Activated T-cell treated with anti-CD3 and anti-CD28 coated beads for 48 hours (primary cell): ENCODE measurements at regions not wholly inside any gene's neighbourhood (a gene's known extent, or its start where the extent isn't known, plus 50 kb on each side); places are given as distances from the start of the nearest gene placed in this dataset.

Experiments used
- DNase-seq: peaks from one replicate; pipeline ENCODE4 v3.0.0-alpha.2; 2020; ENCODE audit warnings: low read depth

DNA sequence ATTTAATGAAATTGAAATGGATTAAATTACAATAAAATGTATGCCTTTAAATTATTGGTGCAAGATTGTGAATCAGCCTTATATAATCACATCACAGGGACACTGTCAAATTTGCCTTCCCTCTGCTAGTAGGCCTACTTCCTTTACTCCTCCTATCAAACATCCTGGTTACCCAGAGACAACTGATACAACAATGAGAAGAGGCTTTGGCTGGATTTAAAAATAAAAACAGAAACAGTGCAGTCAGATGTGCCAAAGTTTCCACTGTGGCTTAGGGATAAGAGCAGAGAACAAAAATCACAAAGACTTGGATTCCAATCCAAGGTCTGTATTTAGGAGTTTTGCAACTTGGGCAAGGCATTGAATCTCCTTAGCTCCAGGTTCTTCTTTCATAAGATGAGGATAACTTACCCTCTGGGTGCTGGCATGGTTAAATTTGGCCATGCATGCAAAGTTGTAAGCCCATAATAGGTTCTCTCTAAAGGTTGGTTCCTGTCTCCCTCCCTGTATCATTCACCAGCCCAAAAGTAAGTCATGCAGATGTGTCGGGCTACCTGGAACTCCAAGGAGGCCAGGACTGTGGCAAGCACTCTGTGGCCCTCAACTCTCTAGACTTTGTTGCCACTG lies 99.3 kb upstream of the LRATD1 start:
- no peak for DNase-seq

DNA sequence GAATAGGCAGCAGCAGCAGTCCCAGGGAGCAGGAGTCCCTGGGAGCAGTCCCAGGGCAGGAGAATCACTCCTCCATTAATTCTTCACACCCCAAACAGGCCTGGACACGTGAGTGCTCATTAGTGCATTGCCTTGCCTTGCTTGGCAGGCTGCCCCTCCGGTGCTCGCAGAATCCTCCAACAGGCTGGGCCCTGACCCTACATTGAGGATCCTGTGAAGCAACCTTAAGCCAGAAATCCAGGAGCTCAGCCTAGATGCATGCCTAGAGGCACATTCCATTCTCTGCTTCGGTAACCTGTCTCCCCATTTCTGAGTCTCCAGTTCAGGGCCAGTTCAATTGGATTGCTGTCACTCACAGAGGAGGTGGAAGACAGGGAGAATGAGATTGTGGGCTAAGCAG lies 97.4 kb upstream of the LRATD1 start:
- no peak for DNase-seq

DNA sequence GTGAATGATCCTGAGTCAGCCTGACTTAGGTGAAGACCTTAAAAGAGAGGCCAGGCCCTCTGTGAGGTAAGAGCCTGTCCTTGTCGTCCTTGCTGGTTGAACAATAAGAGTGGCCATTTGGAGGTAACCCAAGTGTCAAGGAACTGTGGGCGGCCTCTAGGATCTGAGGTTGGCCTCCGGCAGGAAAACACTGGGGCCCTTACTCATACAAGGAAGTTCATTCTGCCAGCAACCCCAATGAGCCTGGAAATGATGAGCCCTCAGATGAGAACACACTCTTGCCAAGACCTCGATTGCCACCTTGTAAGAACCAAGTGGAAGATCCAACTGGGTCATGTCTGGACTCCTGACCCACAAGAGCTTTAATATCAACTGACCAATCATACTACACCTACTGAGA lies 95.5 kb upstream of the LRATD1 start:
- no peak for DNase-seq

DNA sequence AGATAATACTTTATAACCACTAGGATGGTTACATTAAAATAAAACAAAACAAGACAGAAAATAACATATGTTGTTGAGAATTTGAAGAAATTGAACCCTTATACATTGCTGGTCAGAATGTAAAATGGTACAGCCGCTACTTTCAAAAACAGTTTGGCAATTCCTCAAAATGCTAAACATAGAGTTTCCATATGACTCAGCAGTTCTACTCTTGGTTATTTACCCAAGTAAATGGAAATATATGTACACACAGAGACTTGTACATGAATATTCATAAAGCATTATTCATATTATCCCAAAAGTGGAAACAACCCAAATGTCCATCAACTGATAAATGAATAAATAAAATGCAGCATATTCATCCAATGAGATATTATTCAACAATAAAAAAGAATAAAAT lies 92.5 kb upstream of the LRATD1 start:
- no peak for DNase-seq

DNA sequence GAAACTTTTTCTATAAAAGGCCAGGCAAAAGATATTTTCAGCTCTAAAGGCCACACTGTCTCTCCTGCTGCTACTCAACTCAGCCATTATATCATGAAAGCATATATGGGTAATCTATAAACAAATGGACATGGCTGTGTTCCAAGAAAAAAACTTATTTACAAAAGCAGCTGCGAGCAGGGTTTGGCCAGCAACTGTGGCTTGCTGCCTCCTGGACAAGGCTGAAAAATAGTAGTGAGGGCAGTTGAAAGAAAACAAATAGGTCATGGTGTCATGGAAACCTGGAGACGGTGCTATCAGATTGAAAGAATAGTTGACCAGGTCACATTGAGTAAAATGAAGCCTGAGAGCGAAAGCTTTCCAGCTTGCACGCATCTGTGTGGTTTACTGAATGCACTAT lies 89.2 kb upstream of the LRATD1 start:
- DNase-seq = no peak

DNA sequence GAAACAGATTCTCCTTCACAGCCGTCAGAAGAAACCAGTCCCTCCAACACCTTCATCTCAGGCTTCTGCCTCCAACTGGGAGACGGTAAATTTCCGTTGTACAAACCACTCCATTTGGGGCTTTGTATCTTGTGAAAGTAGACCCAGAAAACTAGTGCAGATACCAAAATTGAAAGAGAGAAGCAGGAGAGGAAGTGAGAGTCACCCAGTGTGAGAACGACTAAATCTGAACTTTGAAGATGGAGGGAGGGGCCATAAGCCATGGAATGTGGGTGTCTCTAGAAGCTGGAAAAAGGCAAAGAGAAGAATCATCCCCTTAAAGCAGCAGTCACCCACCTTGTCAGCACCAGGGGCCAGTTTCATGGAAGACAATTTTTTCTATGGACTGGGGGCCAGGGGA lies 88.3 kb upstream of the LRATD1 start:
- no peak for DNase-seq

DNA sequence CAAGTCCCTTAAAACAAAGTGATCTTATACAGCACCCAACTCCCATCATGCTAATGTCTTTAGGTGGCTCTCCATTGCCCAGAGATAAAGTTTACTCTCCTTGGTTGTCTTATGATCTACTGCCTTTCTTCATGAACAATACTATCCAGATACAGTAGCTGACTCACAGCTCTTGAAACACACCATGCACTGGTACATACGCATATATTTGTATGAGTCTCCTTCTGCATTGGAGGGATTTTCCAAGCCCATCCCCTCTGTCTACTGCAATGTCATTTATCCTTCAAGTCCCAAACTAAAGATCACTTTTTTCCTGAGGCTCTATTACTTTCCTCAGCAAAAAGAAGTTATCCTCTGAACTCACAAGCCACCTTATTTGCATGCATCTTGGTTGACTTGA lies 84.7 kb upstream of the LRATD1 start:
- DNase-seq = no peak

DNA sequence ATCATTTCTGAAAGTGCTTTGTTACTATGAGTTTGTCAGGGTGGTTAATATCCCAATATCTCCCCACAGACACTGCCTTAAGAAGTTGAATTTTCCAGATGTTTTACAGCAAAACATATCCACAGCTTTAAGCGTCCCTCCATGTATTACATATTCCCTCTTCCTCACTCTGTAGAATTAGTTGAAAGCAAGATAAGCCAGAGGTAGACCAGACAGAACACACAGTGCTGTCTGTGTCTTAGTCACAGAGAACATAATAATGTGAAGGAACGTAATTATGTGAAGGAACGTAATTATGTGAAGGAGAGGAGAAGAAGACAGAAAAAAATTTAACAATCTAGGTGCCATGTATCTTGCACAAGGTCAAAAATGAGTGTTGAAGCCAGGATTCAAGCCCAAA lies 81.9 kb upstream of the LRATD1 start:
- DNase-seq = no peak

DNA sequence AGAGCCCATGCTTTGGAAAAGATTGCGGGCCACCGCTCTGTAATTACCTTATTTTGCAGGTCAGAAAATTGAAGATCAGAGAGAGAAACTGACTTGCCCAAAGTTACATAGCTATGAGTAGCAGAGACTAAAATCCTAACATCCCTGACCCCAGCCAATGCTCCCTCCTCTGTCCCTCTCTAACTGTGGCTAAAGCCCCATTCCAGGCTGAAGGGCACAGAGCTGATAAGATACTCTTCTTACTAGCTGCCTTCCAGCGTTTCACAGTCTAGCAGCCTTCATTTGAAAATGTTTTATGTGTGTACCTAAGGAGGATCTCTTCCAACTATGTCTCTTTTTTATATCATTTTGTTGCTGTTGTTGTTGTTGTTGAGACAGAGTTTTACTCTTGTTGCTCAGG lies 81.4 kb upstream of the LRATD1 start:
- no peak for DNase-seq

DNA sequence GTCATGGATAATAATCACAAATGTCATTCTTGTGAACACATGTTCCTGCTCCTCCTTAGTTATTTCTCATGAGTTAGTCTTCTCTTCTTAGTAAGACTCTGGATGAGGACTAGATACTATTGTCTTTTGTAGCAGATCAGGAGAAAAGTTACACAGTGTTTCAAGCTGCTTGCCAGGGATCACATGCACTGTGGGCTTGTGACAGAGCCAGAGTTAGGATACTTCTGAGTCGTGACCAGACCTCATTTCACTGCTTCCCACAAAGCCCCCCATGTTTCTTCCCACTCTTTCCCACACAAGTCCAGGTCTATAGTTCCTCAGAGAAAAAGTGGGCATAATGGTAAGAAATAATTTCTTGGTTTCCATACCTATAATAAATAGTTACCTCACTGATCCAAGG lies 80.2 kb upstream of the LRATD1 start:
- DNase-seq = no peak

DNA sequence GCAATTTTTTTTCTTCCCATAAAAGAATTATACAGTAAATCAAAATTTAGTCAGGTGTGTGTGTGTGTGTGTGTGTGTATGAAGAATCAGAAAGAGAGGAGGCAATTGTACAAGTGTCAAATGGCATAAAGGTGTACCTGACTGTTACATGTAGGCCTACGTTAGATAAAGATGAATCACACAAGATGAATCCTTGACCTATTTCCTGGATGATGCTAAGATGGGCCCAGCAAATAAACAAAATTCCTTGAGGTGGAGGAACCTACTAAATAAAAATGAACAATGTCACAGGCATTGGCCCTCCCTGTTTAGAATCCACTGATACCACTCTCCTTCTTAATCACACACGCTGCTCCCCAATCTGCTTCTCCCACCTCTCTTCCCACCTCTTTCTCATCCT lies 79.7 kb upstream of the LRATD1 start:
- DNase-seq = no peak

DNA sequence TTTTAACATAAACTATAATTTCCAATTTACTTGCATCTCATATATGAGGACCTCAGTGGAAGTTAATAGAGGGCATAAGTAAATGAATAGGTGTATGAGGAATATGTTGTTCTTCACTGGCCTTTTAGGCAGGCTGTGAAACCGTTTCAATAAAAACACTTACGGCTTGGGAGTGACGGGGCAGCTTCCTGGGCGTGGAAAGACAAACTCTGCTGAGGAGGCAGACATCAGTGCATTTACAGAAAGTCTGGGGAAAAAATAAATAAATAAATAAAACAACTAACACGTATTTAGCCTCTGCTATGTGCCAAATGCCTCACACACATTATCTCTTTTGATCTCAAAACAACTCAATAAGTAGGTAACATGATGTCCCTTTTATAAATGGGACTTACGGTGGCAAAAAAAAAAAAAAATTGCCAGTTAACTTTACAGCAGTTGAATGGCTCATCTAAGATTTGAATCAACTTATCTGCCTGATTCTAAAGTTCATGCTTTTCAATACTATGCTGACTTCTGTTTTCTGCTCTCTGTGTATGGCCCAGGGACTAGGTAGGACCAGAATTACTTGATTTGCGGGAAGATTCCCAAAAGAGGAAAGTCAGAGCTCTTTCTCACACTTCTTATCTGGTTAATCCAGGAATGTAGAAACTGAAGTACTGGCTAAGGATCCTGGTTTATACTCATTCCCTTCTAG lies 77.5 kb upstream of the LRATD1 start:
- no peak for DNase-seq

DNA sequence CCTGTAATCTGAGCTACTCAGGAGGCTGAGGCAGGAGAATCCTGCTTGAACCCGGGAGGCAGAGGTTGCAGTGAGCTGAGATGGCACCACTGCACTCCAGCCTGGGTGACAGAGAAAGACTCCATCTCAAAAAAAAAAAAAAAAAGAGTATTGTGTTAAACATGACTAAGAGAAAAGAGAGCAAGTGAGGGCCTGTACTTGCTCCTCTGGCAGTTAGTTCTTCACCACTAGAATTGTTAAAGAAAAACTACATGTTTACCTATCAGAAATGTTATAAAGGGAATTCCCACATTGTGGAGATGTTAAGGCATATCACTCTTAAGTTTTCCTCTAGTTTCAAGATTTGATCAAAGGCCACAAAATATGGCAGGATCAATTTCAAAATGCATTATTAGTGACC lies 75.4 kb upstream of the LRATD1 start:
- DNase-seq = no peak

DNA sequence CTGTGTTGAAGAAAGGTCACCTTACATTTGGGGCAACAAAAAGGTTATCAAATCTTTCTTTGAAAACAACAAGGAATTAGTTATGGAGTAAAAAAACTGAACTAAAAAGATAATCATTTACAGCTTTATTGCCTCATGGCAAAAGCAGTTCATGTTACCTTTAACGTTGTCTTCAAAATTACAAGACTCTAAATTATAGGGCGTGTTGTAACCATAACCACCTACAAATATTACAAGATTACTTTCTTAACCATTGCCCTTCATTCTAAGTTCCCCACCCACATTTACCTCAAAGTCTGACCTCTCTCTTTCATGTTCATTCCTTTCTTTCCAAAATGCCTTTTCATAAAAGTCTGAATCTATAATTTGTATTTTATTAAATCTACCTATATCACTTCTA lies 74.6 kb upstream of the LRATD1 start:
- DNase-seq = no peak

DNA sequence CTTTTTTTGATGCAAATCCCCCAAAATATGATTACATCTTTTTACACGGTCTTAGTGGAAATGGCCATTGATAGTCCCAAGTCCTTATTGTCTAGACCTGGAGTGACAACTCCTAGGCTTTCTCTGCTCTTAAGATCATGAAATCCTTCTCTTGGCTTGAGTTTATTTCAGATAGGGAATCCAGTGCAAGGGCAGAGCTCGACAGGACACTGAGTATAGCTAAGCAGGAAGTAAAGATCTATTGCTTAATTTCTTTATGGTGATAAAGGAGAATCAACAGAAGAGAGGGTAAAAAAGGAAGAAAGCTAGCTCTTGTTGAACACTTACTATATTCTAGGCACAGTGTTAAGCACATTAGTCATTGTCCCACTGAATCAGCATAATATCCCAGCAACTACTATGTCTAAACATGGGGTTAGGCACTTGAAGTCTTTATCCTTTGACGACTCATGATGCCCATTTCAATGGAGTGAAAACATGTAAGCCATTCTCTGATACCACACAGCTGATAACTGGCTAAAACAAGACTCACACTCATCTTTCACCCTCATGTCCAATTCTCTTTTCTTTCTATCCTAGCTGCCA lies 74.1 kb upstream of the LRATD1 start:
- no peak for DNase-seq

DNA sequence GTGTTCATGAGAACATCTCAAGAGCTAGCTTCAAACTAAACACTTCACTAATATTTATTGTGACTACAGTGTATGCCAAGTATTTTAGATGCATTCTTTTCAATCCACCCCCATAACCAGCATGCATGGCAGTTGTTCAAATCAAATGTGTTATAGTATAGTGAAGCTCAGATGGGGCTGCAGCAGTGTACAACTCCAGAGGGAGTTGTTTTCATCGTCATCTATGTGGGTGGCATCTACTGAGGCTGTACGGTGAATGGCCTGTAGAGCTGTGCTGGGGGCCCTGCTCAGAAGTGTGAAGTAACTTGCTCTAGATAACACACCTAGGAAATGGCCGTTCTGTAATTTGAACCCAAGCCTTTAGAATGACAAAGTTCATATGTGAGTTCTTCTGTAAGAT lies 71.8 kb upstream of the LRATD1 start:
- DNase-seq = no peak

DNA sequence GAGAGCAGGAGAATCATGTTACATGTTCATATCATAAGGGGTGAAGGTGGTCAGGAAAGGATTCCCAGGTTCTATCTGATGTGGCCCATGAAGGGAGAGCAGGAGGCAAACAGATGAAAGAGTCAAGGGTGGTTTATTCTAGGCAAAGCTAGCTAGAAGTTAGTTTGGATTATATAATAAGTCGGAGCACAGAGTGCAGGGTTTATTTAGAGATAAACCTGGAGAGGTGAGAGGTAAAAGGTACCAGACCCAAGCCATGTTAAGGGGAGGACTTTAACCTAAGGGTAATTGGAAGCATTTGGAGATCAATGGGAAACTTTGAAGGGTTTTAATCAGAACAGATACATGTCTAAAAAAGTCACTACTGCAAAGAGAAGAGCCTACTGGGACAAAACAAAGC lies 69.2 kb upstream of the LRATD1 start:
- DNase-seq = no peak

DNA sequence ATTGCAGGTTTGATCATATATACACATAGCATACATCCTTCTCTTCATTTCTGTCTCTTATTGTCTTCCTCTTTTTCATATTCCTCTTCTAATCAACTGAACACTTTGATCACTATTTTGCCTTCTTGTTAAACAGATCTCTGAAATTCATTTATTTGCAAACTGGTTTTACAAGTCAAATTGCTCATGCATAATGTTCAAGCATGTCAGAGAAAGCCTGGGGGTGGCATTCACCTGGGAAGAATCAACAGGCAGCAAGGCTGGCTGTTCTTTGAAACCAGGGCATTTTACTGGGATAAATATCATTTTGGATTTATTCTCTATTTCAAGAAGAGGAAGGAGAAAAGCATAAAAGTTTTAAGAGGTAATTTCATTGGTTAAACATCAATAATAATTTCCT lies 66.9 kb upstream of the LRATD1 start:
- no peak for DNase-seq

DNA sequence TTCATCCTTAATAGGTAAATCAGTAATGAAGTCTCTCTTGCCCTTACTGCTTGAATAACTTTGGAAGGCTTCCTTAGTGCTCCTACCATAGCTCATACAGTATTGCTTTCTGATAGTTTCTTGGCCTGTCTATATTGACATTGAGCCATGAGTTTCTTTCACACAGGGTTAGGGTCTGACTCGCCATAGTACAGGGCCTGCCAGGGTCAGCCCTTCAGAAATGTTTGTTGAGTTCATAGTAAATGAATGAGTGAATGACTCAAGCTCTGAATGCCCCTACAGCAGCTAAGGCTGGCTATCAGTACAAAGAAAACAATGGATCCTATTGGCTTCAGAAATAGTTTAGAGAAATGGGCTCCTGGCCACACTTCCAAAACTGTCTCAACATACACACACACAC lies 65.0 kb upstream of the LRATD1 start:
- no peak for DNase-seq

DNA sequence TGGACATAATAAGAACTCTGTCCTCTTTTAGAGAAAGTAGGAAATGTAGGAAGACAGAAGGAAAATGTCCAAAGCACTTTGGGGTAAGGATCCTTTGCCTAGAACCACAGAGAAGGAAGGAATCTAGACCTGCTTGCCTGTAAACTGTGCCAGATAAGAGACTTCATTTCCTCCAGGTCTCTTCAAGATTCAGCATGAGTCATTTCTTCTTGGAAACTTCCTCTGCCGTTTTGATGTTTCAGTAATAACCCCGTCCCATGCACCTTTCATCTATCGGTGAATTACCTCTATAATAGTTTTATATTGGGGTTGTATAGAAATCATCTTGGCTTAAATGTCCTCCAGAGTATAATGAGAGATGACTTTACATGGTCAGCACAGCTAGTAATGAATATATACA lies 63.2 kb upstream of the LRATD1 start:
- no peak for DNase-seq

DNA sequence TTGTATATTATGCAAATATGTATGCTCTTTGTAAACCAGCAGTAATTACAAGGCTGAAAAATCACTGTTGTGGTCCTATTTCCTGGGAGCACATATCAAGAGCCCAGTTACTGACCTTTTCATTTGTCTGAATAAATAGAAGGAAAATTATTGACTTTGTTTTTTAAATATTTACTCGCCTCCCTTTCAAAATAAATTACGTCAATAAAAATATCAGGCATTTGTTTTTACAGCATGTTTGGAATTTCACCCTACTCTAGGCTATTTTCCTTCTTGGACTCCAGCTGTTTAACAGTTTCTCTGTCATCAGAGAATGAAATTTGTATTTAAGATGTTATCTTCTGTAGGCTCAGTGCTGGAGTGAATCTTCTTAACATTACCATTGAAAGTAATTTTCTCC lies 59.9 kb upstream of the LRATD1 start:
- DNase-seq = no peak

DNA sequence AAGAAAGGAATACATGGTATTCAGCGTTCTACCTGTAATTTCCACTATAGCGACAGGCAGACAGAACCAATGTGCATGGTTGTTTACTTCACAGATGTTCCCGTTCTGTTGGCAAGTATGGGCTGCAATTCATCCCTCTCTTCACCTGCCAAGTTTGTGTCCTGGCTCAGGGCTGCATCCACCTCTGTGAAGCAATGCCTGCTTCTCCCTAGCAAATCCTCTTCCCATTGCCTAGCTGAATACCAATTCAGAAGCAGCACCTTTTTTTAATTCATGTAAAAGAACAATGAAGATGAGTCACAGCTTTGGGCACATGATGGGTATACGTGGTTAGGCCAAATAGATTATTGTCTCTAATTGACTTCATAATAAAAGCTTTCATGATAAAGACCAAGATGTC lies 54.7 kb upstream of the LRATD1 start:
- DNase-seq = no peak
